Stimulated activated CD4-positive, alpha-beta T cell treated with anti-CD3 and anti-CD28 coated beads, Interleukin-2, amount 100 ng/mL, for 48 hours (primary cell): ENCODE measurements at regions not wholly inside any gene's neighbourhood (a gene's known extent, or its start where the extent isn't known, plus 50 kb on each side); places are given as distances from the start of the nearest gene placed in this dataset.

ENCODE experiments used
- DNase-seq, 2 donors: peaks; one replicate each; pipeline ENCODE4 v3.0.0-alpha.2; 2020

GRCh38 chr1:36639461-36639860, 156.7 kb upstream of the CSF3R start:
- no peak for DNase-seq

DNA sequence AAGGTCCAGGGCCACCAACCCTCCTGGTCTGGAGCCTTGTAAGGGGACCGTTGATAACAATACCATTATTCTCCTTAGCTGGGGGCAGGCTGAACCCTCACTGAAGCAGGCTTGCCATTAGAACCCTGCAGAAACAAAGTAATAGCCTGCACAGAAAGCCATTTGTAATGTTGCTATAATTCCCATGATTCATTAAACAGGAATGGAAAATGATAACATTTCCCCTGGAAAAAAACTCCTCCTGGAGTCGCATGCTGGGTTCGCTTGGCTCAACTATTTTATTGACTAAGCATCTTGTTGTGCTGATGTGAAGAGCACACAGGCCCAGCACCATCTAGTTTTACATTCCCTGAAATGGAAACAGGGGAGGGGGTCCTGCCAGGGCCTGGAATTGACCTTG, 155.6 kb upstream of the CSF3R start:
- DNase-seq = no peak

DNA sequence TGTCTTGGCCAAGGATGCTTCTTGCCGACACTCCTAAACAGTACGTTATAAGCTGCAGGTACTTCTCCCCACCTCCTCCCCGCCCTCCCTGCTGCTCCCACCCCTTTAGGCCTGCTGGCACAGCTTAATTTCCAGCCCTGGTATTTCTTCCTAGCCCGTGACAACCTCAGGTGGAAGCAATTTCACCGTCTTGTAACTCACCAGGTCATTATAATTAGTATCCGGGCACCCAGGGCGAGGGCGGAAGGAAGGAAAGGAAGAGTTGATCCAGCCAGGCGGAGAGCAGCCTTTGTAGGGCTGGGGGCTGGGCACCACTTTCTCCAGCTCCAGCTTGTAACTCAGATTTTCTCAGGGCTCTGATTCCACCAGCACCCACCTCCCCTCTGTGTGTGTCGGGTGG, 153.5 kb upstream of the CSF3R start:
- DNase-seq = no peak

- DNase-seq = no peak
Observed at GRCh38 chr1:36635284-36635683, 152.6 kb upstream of the CSF3R start.

DNA sequence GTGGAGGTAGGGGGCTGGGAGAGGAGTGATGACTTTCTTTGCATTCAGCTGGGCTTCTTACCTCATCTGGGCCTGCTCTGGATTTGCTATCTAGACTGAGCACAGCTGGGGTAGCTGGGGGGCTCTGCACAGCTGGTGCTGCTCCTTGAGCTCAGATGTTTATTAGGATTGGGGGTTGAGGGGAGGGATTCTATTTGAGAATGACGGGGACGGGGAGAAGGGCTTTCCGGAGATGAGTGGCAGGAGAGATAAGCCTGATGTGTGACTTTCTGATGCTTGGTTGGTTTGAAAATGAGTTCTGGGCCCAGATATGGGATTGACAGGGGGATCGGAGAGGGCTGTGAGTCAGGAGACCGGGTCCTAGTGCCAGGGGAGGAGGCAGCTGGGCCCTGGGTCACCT, 146.1 kb upstream of the CSF3R start:
- no peak for DNase-seq

- no peak for DNase-seq
Observed at GRCh38 chr1:36626435-36626834, 143.7 kb upstream of the CSF3R start.

DNA sequence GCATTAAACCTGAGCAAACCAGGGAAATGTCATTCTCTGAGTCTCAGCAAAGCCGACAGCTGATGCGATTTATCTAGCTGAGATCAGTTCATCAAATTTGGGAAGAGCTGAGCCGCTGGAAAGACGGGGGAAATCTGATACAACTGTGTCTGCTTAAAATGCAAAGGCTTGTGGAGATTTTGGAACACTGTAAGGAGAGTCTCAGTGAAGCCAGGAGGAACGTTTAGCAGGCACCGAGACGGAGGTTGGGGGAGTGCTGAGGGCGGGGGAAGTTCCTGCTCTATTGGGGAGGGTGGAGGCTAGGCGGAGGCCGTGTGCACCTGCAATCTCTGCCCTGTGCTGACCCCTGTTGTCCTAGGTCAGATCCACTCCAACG, 143.2 kb upstream of the CSF3R start:
- DNase-seq = no peak

GRCh38 chr1:36625253-36625934, 142.7 kb upstream of the CSF3R start:
- DNase-seq = no peak

- DNase-seq = no peak
Observed at GRCh38 chr1:36624466-36624865, 141.8 kb upstream of the CSF3R start.

DNA sequence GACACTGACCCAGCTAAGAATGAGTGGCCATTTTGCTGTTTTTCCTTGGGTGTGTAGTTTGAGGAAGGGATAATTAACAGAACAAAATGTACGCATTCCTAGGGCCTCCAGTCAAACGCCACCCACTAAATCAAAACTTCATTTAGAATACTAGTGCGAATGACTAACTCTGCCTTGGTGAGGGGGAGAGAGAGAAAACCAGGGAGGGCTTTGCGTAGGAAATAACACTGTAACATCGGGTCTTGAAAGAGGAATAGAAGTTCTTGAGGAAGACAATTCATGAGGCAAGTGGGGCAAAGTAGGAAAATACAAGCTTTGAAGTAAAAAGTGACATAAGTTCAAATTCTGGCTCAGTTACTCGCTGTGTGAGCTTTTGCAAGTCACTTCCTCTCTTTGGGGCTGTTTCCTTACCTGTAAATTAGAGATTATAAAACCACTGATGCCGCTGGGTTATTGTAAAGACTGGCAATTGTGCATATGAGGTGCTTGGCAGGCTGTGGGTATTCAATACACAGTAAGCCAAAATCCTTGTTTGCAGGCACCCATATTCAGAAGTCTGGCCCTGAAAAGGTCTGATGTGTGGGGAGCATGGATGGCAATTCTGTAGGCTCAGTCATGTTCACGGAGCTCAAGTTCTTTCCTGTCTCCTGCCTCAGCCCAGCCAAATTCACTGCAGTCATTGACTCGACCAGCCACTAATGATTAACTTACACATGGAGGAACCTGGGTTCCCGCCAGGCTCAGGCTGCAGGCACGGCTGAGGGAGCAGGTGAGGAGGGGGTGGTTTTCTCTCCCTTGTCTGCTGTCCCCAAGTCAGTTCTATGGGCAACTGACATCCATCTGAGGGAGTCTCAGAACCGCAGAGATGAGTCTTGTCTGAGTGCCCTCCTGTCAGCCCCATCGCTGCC, 140.3 kb upstream of the CSF3R start:
- DNase-seq = no peak

DNA sequence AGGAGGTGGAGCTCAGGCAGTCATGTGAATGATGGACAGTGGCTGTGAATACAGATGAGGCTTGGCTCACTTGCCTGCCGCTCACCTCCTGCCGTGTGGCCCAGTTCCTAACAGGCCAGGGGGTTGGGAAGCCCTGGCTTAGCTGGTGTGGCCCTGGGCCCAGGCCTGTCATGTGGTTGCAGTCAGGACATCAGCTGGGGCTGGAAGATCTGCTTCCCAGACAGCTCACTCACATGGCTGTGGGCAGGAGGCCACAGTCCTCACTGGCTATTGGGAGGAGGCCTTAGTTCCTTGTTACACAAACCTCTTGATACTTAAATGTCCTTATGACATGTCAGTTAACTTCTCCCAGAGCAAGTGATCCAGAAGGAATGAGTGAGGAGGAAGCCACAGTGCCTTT, 138.8 kb upstream of the CSF3R start:
- DNase-seq = no peak

GRCh38 chr1:36620142-36620541, 137.4 kb upstream of the CSF3R start:
- no peak for DNase-seq

- no peak for DNase-seq
Observed at GRCh38 chr1:36614991-36615390, 132.3 kb upstream of the CSF3R start.

DNA sequence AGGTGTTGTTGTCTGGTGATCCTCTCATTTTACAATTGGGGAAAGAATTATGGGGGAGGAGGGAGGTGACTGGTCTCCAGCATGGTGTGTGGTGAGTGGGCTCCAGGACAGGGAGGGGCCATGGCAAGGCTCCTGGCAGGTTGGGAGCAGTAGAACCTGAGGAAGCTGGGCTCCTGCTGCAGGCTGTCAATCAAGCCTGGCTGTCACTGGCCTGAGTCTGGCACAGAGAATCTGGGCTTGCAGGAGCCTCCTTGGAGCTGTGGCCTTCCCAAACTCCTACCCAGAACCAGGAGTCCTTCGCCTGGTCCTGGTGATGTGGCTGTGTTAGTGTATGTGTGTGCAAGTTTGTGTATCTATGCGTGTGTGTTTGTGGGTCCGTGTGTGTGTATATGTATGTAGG, 131.9 kb upstream of the CSF3R start:
- DNase-seq = no peak

- DNase-seq = no peak
Observed at GRCh38 chr1:36613721-36614120, 131.0 kb upstream of the CSF3R start.

DNA sequence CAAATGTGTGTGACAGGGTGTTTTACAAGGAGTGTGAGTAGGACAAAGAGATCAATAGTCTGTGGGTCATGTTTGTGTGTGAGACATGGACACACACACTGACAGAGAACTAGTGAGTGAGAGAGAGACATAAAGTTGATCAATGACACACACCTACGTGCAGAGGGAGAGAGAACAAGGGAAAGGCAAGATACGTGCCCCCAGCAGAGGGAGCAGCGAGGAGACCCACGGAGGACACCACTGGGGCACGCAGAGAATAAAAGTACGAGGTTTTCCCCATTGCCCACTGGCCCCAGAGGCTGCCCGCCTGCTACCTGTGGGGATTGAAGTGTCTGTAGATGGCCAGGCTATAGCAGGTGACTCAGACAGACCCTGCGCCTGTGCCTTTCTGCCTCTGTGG, 130.2 kb upstream of the CSF3R start:
- DNase-seq = no peak

- no peak for DNase-seq
Observed at GRCh38 chr1:36612121-36612520, 129.4 kb upstream of the CSF3R start.

DNA sequence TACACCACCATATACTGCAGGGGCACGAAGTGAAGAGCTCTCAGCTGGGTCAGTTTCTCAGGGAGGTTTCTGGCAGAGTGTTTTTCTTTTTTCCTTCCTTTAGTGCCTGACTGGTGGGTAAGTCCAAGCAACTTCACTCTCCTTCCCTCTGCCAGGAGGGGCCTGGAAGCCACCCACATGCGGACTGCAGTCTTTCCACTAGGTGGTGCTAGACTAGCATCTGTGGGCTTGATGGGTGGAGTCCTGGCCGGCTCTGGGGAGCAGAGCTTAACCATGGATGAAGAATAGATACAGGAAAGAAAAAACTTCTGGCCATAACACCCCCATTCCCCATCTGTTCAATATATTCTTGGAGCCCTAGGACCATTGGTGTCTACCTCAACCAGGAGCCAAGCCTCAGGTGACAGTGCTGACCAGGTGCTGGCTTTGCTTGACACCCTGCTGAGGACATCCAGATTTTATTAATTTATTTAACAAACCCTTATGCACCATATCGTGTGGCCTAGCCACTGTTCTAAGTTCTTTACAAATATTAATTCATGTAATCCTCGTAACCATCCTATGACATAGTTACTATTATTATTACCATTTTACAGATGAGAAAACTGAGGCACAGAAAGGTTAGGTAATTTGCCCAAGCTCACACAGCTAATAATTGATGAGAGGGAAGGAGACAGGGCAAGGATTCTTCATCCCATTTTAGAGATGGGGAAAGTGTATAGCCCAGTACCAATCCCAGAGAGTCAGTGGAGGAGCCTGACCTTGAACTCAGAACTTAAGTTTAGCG, 126.7 kb upstream of the CSF3R start:
- DNase-seq = peak; percentile 32 to 39

GRCh38 chr1:36608272-36608671, 125.6 kb upstream of the CSF3R start:
- no peak for DNase-seq

DNA sequence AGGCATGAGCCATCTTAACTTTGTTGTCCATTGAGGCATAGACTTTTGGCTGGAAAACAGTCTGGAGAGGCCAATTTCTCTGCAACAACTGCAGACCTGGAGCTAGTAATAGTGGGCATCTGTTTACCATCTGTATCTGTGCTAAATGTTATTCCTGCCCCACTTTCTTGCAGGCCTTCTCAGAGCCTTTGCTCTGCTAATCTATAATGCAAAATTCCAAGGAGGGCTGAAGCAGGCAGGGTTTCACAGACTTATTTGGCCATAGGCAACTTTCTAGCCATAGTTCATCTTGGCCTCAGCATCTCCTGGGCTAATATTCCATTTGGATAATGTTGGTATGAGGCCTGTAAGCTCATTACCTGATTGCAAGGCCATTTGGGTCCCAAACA, 124.5 kb upstream of the CSF3R start:
- no peak for DNase-seq

DNA sequence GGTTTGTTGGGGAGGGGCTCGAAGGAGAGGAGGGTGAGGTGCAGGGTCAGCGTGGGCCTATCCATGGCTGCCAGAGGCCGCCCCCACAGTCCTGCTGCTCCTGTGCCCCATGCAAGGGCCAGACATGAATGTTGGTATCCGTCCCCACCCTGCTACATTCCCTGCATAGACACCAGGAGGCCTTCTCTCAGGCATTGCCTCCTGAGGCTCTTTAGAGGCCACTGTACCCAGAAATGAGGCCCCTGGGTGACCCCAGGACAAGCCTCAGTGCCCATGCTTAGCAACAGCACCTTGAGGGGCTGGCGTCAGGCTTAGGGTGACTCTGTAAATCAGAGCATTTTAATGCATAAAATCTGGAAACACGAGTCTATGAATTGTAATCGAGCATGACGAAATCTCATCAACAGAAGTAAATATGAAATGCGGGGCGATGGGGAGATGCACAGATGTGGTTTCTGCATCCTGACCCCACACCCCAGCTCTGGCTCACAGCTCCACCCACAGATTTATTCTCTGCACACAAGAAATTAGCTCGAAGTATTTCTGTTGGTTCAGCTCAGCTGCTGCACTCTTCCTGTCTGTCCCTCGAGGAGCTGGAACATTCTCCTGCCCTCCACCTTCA, 124.0 kb upstream of the CSF3R start:
- no peak for DNase-seq

DNA sequence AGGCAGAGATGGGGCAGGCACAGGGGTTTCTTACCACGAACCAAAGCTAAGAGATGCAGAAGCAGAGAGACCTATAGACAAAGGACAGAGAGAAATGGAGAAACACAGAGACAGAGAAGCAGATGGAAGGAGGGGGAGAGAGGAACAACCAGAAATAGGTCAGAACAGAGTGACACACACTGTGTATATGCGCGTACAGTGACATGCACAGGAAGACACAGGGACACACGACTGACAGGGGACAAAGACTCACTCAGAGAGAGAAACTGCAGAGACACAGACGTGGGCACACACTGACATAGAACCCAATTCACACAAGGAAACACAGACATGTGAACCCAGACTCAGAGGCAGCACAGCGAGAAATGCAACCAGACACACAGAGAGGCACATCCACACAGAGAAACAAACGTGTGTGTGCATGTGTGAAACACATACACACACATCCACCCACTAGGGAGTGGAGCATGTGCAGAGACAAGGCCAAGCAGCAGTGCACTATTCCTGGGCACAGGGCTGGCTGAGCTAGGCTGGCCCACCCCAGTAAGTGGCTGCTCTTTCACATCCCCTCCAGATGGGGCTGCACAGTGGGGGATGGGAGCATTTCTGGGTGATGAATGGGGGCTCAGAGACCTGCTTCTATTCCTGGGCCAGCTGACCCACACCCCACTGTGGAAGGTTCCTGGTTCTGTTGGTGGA, 123.4 kb upstream of the CSF3R start:
- DNase-seq = no peak

DNA sequence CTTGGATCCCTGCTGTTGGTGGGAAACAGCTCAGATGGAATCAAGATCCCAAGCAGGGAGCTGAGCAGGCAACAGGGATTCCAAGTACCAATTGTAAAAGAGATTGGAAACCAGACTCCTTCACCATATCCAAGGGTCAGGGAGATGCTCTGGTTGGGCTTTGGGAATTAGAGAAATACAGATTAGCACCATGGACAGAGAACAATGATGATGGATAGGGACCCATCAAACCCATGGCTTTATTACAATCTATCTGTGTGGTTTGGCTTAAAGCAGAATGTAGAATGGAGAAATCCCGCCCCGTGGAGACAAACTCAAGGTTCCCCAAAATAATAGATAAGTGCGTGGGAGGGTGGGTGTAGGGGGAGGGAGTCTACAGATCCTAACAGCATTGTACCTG, 120.7 kb upstream of the CSF3R start:
- DNase-seq = no peak
